Upper lobe of left lung (tissue), 4 donors: ENCODE measurements at regions not wholly inside any gene's neighbourhood (a gene's known extent, or its start where the extent isn't known, plus 50 kb on each side); places are given as distances from the start of the nearest gene placed in this dataset.

Source experiments
- POLR2A ChIP-seq, 4 donors: fragments of 450-650 bp; IDR thresholded peaks; one replicate each; pipeline ENCODE4 v1.5.1; 2016 to 2017; ENCODE audit warnings: antibody characterized with exemption in 4 of 4, mild to moderate bottlenecking in 2 of 4
- POLR2AphosphoS5 ChIP-seq, 2 donors: sonication (generic); formaldehyde crosslinking; IDR thresholded peaks; one replicate each; pipeline ENCODE4 v1.5.1; 2017; ENCODE audit warnings: antibody characterized with exemption in 2 of 2
- TF ChIP-seq, protein P1 (sequence below), 6 experiments: fragments of 450-650 bp in 4 of 6; fragments of 200-600 bp in 2 of 6; sonication (generic) in 2 of 6; IDR thresholded peaks; one replicate each; pipeline ENCODE4 v1.5.1; 2016 to 2019; ENCODE audit warnings: antibody characterized with exemption in 6 of 6

DNA sequence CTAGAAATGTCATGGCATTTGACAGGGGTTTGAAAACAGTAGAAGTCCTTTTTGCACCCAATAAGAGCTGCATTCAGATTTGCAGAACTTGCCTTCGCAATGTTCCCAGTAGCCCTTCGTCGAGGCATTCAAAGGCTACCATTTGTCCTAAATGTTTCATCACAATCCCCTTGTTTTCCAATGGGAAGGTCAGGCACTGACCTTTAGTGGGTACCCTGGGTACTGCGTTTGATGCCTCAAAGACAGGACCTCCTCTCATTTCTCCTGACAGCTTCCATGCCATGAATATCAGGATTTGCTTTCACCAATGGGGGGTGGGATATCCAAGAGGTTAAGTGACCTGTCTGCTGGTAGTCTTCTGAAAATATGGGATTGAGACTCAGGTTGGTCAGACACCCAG, 1063.1 kb downstream of the BCL11B start:
- TF ChIP-seq, protein P1, sequence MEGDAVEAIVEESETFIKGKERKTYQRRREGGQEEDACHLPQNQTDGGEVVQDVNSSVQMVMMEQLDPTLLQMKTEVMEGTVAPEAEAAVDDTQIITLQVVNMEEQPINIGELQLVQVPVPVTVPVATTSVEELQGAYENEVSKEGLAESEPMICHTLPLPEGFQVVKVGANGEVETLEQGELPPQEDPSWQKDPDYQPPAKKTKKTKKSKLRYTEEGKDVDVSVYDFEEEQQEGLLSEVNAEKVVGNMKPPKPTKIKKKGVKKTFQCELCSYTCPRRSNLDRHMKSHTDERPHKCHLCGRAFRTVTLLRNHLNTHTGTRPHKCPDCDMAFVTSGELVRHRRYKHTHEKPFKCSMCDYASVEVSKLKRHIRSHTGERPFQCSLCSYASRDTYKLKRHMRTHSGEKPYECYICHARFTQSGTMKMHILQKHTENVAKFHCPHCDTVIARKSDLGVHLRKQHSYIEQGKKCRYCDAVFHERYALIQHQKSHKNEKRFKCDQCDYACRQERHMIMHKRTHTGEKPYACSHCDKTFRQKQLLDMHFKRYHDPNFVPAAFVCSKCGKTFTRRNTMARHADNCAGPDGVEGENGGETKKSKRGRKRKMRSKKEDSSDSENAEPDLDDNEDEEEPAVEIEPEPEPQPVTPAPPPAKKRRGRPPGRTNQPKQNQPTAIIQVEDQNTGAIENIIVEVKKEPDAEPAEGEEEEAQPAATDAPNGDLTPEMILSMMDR (IDR thresholded peaks at IDR 0.05), result no peak
- no peak for TF ChIP-seq POLR2A (IDR thresholded peaks at IDR 0.05)
- TF ChIP-seq POLR2AphosphoS5 (IDR thresholded peaks at IDR 0.05), result no peak
